ENCODE measurements at regions not wholly inside any gene's neighbourhood (a gene's known extent, or its start where the extent isn't known, plus 50 kb on each side); places are given as distances from the start of the nearest gene placed in this dataset.

DNA sequence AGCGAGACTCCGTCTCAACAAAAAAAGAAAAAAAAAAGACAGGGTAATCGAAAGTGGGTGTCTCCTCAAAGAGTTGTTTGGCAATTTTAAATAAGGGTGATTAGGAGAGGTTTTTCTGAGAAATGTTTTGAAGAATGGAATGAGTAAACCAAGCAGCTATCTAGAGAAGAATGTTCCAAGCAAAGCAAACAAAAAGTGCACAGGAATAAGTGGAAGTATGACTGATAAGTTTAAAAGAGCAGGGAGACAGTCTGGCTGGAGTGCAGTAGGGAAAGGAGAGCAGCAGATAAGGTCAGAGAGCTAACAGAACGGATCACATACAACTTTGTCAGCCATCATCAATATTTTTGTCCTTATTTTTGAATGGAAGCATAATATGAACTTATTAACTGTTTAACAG is 853.5 kb downstream of the TUSC7 start:
- CTCF ChIA-PET, result interaction anchor here (0.8 kb wide), 1 partner anchor 14 kb away, joined by 3 read pairs; no protein-coding TSS in a partner anchor
- no peaks in the 10 kb centered on the region for H4K20me1 ChIP-seq (ENCODE audit: insufficient read depth)
- H3K36me3 ChIP-seq (replicated peaks in 1 of 2; ENCODE audit: control insufficient read depth in 1 of 2, insufficient read depth in 2 of 2, low read length in 1 of 2), result no peaks in the 10 kb centered on the region
- no peaks in the 10 kb centered on the region for H3K27me3 ChIP-seq (ENCODE audit: insufficient read depth)
- 71% methylated on average over 4 of the region's 4 CpGs for WGBS (ENCODE audit: low lambda C conversion rate)
- no peaks in the 10 kb centered on the region; a peak in 2 of 4 replicates for H3K4me1 ChIP-seq (ENCODE audit: control insufficient read depth in 1 of 2, insufficient read depth in 2 of 2, low read depth in 1 of 2, low read length in 1 of 2)
- no peaks in the 10 kb centered on the region for H3K9me2 ChIP-seq
- DNase-seq, result no peak
- H3K79me2 ChIP-seq (ENCODE audit: insufficient read depth), result no peaks in the 10 kb centered on the region
- TF ChIP-seq SMC3 (IDR thresholded peaks at IDR 0.05; ENCODE audit: low read depth, low read length) (no peak), GATA2 (CRISPR knock-in tag; IDR thresholded peaks at IDR 0.05) (no peak), FOXJ3 (CRISPR knock-in tag; IDR thresholded peaks at IDR 0.05) (no peak), PBX3 (IDR thresholded peaks at IDR 0.05) (no peak), POLR2AphosphoS5 (IDR thresholded peaks at IDR 0.05; ENCODE audit: low read depth, low read length) (no peak), GABPA (IDR thresholded peaks at IDR 0.05; ENCODE audit: low read depth) (no peak), CHD2 (IDR thresholded peaks at IDR 0.05; ENCODE audit: low read length, partially characterized antibody) (no peak), JUND (IDR thresholded peaks at IDR 0.05) (no peak), NRF1 (IDR thresholded peaks at IDR 0.05; ENCODE audit: low read depth, low read length) (no peak), YY1 (IDR thresholded peaks at IDR 0.05; ENCODE audit: low read depth) (no peak)
- no peak overlapping the region for H3K4me3 ChIP-seq (ENCODE audit: low read depth in 2 of 2, low read length in 1 of 2)
- H3K27ac ChIP-seq (ENCODE audit: low read depth in 2 of 2, low read length in 1 of 2), result no peak overlapping the region
- H3K9ac ChIP-seq, result no peak overlapping the region
- no peak overlapping the region for H3K4me2 ChIP-seq
- no peaks in the 10 kb centered on the region for H3F3A ChIP-seq (replicated peaks; ENCODE audit: insufficient read depth)
- POLR2A ChIA-PET, result no interaction called here
- no peaks in the 10 kb centered on the region for H3K9me3 ChIP-seq
- H2AFZ ChIP-seq (ENCODE audit: low read depth), result no peak overlapping the region

DNA sequence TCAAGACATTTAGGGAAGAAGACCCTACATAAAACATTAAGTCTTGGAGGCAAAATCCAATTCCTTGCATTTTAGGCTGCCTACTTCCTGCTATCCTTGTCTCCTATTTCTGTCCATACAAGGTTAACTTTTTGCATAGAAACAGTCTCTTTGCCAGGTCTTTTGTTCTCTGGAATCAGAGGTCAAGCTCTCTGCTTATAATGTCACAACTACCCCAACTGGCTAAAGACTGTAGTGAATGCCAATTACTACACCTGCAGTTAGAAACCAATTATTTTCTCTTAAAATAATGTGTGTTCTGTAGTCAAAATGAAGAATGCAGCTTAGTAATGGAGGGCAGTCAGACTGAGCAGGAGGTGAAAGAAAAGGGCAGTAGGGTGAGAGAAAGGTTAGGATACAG is 856.2 kb downstream of the TUSC7 start:
- H3K4me2 ChIP-seq, result no peak overlapping the region
- H3K4me1 ChIP-seq (ENCODE audit: control insufficient read depth in 1 of 2, insufficient read depth in 2 of 2, low read depth in 1 of 2, low read length in 1 of 2), result no peaks in the 10 kb centered on the region; a peak in 1 of 4 replicates
- no peak overlapping the region for H2AFZ ChIP-seq (ENCODE audit: low read depth)
- H3F3A ChIP-seq (replicated peaks; ENCODE audit: insufficient read depth), result no peaks in the 10 kb centered on the region
- no peaks in the 10 kb centered on the region for H3K27me3 ChIP-seq (ENCODE audit: insufficient read depth)
- no peak for DNase-seq
- no peaks in the 10 kb centered on the region for H4K20me1 ChIP-seq (ENCODE audit: insufficient read depth)
- H3K9me3 ChIP-seq, result no peaks in the 10 kb centered on the region
- no peaks in the 10 kb centered on the region for H3K79me2 ChIP-seq (ENCODE audit: insufficient read depth)
- no peak overlapping the region for H3K9ac ChIP-seq
- POLR2A ChIA-PET, result no interaction called here
- H3K27ac ChIP-seq (ENCODE audit: low read depth in 2 of 2, low read length in 1 of 2), result no peak overlapping the region
- TF ChIP-seq FOSL2 (IDR thresholded peaks at IDR 0.05; ENCODE audit: borderline replicate concordance, low read depth) (no peak), JUND (IDR thresholded peaks at IDR 0.05) (no peak), PBX3 (IDR thresholded peaks at IDR 0.05) (no peak), GABPA (IDR thresholded peaks at IDR 0.05; ENCODE audit: low read depth) (no peak), TAF1 (IDR thresholded peaks at IDR 0.05; ENCODE audit: borderline replicate concordance, low read depth, low read length) (no peak), NFIC (IDR thresholded peaks at IDR 0.05; ENCODE audit: borderline replicate concordance) (no peak), SMC3 (IDR thresholded peaks at IDR 0.05; ENCODE audit: low read depth, low read length) (no peak), CHD2 (IDR thresholded peaks at IDR 0.05; ENCODE audit: low read length, partially characterized antibody) (no peak), SIN3A (IDR thresholded peaks at IDR 0.05; ENCODE audit: borderline replicate concordance, low read depth, low read length) (no peak), IRF3 (IDR thresholded peaks at IDR 0.05; ENCODE audit: low read depth, low read length) (no peak), NRF1 (IDR thresholded peaks at IDR 0.05; ENCODE audit: low read depth, low read length) (no peak), FOXJ3 (CRISPR knock-in tag; IDR thresholded peaks at IDR 0.05) (no peak), RAD21 (IDR thresholded peaks at IDR 0.05; ENCODE audit: low read length) (no peak), POLR2AphosphoS5 (IDR thresholded peaks at IDR 0.05; ENCODE audit: low read depth, low read length) (no peak), TEAD4 (IDR thresholded peaks at IDR 0.05; ENCODE audit: borderline replicate concordance, insufficient read depth) (no peak)
- TF ChIP-seq, protein P1, sequence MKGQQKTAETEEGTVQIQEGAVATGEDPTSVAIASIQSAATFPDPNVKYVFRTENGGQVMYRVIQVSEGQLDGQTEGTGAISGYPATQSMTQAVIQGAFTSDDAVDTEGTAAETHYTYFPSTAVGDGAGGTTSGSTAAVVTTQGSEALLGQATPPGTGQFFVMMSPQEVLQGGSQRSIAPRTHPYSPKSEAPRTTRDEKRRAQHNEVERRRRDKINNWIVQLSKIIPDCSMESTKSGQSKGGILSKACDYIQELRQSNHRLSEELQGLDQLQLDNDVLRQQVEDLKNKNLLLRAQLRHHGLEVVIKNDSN (IDR thresholded peaks at IDR 0.05; ENCODE audit: borderline replicate concordance, low read depth), result no peak
- CTCF ChIA-PET, result interaction anchor here (0.9 to 1.4 kb wide), 3 partner anchors 10 to 32 kb away, joined by 3 to 4 read pairs (median 3); no protein-coding TSS in a partner anchor
- H3K4me3 ChIP-seq (ENCODE audit: low read depth in 2 of 2, low read length in 1 of 2), result no peak overlapping the region
- no peaks in the 10 kb centered on the region for H3K9me2 ChIP-seq
- H3K36me3 ChIP-seq (replicated peaks in 1 of 2; ENCODE audit: control insufficient read depth in 1 of 2, insufficient read depth in 2 of 2, low read length in 1 of 2), result no peaks in the 10 kb centered on the region
